Bronchial epithelial cell (primary cell): ENCODE measurements at regions not wholly inside any gene's neighbourhood (a gene's known extent, or its start where the extent isn't known, plus 50 kb on each side); places are given as distances from the start of the nearest gene placed in this dataset.

Source experiments
- DNase-seq: peaks from one replicate; pipeline ENCODE4 v3.0.0-alpha.2; 2010; ENCODE audit warnings: low read depth
- FAIRE-seq: peaks from 2 replicates; lab custom pipeline; 2011; peaks lifted over from hg19 to GRCh38; lab: Jason Lieb, UNC
- H3K27me3 ChIP-seq: 2 replicates; pipeline ENCODE4 v1.5.1; 2011; ENCODE audit warnings: low read length; ENCODE audit not compliant: control insufficient read depth, insufficient read depth
- H3K36me3 ChIP-seq: 2 replicates; pipeline ENCODE4 v1.5.1; 2011; ENCODE audit warnings: low read length; ENCODE audit not compliant: control insufficient read depth, insufficient read depth
- H3K4me3 ChIP-seq: 2 replicates; pipeline ENCODE4 v1.5.1; 2011; ENCODE audit warnings: mild to moderate bottlenecking, low read depth, low read length, control low read depth
- TF ChIP-seq, protein P1 (sequence below): IDR thresholded peaks from 2 replicates; pipeline ENCODE4 v1.5.1; 2011; ENCODE audit warnings: mild to moderate bottlenecking, moderate library complexity, low read length, control low read depth, inconsistent platforms; ENCODE audit not compliant: insufficient read depth, severe bottlenecking

DNA sequence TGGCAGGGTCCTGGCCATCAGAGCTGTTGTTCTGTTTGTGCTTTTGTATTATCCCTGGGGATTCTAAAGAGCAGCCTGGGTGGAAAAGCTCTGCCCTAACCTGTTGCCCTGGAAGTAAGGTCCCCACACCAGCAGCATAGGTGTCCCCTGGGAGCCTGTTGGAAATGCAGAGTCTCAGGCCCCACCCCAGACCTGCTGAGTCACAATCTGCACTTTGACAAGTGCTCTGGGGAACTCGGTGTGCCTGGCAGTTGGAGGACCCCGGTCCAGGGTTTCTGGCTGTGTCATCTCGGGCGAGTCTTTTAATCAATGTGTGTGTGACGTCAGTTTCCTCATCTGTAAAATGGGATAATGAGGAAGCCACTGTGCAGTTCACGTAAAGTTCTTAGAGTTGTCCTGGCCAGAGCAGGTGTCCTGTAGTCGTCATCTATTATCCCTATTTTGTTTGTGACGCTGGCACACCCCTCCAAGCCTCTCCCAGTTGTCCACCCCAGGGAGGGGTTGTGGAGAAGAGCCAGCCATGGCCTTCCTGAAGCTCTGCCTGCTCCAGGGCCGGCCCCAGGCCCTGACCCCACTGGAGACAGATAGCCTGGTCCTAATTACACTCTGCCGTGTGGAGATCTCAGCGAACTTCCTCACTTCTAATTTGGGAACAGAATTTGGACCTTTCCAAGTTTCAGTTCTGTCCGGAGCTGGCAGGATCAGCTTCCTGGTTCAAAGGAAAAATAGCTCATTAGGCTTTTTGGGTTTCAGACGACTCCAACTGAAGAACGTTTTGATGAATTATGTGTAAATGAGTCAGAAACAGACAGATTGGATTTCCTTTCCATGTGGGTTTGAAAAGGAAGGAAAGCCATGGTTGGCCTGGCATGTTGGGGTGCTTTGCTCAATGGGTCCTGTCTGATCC, 295.7 kb upstream of the FOXF1 start:
- H3K36me3 ChIP-seq: no peaks in the 10 kb centered on the region
- no peaks in the 10 kb centered on the region for H3K27me3 ChIP-seq
- TF ChIP-seq, protein P1, sequence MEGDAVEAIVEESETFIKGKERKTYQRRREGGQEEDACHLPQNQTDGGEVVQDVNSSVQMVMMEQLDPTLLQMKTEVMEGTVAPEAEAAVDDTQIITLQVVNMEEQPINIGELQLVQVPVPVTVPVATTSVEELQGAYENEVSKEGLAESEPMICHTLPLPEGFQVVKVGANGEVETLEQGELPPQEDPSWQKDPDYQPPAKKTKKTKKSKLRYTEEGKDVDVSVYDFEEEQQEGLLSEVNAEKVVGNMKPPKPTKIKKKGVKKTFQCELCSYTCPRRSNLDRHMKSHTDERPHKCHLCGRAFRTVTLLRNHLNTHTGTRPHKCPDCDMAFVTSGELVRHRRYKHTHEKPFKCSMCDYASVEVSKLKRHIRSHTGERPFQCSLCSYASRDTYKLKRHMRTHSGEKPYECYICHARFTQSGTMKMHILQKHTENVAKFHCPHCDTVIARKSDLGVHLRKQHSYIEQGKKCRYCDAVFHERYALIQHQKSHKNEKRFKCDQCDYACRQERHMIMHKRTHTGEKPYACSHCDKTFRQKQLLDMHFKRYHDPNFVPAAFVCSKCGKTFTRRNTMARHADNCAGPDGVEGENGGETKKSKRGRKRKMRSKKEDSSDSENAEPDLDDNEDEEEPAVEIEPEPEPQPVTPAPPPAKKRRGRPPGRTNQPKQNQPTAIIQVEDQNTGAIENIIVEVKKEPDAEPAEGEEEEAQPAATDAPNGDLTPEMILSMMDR: no peak
- no peak overlapping the region for H3K4me3 ChIP-seq
- FAIRE-seq: peak; percentile 60
- no peak for DNase-seq

DNA sequence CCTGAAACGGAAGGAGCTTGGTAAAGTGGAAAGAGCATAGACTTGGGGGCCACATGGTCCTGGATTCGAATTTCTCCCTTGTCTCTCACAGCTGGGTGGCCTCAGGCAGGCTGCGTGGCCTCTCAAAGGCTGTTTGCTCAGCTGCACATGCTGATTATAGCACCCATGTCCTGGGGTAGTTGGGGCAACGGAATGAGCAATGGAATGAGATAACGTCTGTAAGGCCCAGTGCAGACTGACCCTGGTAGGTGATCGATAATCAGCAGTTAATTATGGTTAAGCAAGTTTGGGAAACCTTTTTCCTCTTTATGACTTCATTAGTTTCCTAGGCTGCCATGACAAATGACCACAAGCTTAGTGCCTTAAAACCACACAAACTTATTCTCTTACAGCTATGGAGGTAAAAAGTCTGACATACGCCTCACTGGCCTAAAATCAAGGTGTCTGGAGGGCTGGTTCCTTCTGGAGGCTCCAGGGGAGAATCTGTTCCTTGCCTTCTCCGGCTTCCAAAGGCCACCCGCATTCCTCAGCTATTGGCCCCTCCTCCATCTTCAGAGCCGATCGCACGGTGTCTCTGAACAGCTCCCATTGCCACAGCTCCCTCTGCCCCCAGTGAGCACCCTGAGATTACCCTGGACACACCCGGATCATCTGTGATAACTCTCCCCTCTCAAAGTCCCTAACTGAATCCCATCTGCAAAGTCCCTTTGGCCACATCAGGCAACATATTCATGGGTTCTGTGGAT, 294.9 kb upstream of the FOXF1 start:
- FAIRE-seq (no peak), DNase-seq (no peak)
- no peaks in the 10 kb centered on the region for H3K36me3 ChIP-seq
- no peaks in the 10 kb centered on the region for H3K27me3 ChIP-seq
- H3K4me3 ChIP-seq: no peak overlapping the region
- TF ChIP-seq, protein P1: no peak

DNA sequence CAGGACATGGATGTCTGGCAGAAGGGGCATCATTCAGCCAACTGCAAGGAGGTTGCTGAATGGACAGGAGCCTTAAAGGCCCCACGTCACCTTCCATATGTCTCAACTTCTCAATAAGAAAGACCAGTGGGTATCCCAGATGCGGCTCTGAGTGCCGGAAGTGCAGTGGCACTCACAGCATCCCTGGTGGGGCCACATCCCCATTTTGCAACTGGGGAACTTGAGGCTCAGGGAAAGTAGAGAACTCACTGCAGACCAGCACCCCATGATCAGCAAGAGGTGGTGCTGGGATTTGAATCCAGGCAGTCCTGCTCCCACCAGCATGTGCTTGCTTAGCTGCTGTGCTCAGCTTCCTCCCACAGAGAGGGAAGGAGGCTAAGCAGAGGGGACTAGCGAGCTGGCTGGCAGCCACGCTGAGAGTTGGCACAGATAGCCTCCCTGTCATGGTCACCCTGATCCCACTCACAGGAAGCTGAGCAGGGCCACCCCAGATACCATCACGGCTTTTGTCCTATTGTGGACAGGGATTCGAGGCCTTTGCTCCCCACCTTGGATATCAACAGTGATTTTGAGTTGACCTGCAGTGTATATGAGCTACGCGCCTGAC, 294.2 kb upstream of the FOXF1 start:
- TF ChIP-seq, protein P1: no peak
- Histone ChIP-seq H3K4me3 (no peak overlapping the region), H3K36me3 (no peaks in the 10 kb centered on the region), H3K27me3 (no peaks in the 10 kb centered on the region)
- peak; percentile 36 for FAIRE-seq
- no peak for DNase-seq

DNA sequence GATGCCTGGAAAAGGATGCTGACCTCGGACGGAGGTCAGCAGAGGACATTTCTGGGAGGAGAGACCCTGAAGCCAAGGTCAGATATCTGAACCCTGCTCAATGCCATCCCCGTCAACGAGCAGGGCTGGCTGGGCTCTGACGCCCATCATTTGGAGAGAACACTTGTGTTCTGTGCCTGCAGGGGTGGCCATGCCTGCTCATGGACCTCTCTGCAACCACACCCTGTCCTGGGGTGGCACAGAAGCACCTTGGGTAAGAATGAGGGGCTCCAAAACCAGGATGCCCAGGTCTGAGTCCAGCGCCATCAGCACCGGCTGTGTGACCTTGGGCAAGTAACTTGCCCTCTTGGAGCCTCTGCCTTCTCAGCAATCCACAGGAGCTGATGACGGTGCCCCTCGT, 293.7 kb upstream of the FOXF1 start:
- Histone ChIP-seq H3K36me3 (no peaks in the 10 kb centered on the region), H3K27me3 (no peaks in the 10 kb centered on the region), H3K4me3 (no peak overlapping the region)
- TF ChIP-seq, protein P1: no peak
- no peak for DNase-seq
- no peak for FAIRE-seq

DNA sequence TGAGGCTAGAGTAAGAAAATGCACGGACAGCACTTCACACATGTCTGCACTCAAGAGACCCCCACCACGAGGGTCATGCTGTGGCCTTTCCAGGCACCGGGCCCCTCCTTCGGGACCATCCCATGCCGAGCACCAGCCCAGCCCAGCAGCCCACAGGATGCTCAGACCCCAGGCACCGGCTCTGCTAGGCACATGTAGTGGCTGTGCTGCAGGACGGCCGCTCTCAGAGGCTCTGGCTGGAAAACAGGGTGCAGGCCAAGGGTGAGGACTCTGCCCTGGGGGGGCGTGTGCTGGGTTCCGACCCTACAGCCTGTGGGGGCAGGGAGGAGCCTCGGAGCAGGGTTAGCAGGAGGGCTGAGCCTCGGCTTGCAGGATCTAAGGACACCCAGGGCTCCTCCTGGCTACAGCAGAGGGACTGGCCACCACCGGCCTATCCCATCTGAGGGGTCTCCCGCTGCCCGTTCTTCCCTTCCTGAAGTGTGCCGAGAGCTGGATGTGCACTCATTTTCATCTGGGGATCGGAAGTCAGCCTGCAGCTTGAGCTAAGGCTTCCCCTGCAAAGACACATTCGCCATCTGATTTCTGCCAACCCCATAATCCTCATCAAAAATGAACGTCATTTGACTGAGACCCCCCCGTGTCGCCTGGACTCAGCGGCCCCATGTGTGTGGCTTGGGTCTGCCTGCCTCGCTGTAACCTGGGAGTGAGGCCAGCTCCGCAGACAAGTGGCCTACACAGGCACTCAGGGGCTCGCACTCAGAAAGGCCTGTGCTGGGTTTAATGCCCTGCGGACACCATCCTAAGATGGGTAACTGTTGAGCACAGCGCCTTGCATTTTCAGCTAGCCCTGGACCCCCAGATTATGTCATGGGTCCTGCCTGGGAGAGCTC, 293.1 kb upstream of the FOXF1 start:
- H3K4me3 ChIP-seq: no peak overlapping the region
- DNase-seq (no peak), FAIRE-seq (no peak)
- H3K27me3 ChIP-seq: no peaks in the 10 kb centered on the region
- TF ChIP-seq, protein P1: no peak
- no peaks in the 10 kb centered on the region for H3K36me3 ChIP-seq
